ENCODE measurements at regions not wholly inside any gene's neighbourhood (a gene's known extent, or its start where the extent isn't known, plus 50 kb on each side); places are given as distances from the start of the nearest gene placed in this dataset.

GRCh38 chr12:94027561-94027960 is 120.8 kb upstream of the PLXNC1 start:
- TF ChIP-seq CTCF (IDR thresholded peaks at IDR 0.05) (no peak), POLR2AphosphoS5 (IDR thresholded peaks at IDR 0.05; ENCODE audit: insufficient read depth in 1 of 2, low read depth in 1 of 2) (no peak), POLR2A (IDR thresholded peaks at IDR 0.05) (no peak)
